ENCODE measurements at regions not wholly inside any gene's neighbourhood (a gene's known extent, or its start where the extent isn't known, plus 50 kb on each side); places are given as distances from the start of the nearest gene placed in this dataset.

DNA sequence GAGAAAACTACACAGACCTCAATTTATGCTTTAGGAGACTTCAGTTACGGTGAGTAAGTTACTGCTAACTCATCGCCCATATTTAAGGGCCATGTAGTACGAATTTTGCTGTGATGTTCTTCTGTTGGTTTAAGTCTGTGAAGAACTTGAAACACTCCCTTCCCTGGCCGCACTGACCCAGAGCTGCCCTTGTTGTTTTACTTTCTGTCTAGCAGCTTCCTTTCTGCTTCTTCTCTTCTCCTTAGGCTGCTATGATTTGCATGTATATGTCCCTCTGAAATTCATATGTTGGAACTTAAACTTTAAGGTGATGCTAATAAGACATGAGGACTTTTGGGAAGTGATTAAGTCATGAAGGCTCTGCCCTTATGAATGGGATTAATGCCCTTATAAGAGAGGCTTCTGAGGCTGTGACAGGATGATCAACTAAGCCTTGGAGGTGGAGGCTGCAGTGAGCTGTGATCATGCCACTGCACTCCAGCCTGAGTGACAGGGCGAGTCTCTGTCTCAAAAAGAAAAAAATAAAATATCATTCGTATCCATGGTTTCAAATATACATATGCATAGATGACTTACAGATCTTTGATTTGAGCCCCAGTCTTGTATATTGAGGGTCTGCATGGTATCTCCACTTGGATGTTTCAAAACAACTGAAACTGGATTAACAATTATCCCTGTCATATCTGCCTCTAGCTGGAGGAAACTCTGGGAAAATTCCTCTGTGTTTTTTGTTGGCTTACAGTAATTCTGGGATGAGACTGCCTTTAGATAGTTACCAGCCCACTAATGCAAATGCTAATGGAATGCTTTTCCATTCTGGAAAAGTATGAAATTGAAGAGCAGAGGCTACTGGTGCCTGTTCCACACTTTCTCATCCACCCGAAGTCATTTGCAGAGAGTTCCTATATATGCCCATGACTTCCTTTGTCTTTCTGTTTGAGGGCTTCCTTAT, 263.4 kb upstream of the ACTBL2 start:
- no peak for TF ChIP-seq YY1 (IDR thresholded peaks at IDR 0.05; ENCODE audit: insufficient read depth, insufficient read length)
- TF ChIP-seq SUZ12 (IDR thresholded peaks at IDR 0.05; ENCODE audit: extremely low read depth, insufficient read depth, insufficient read length): no peak
- no peak for TF ChIP-seq ZNF274 (IDR thresholded peaks at IDR 0.05; ENCODE audit: low read depth, low read length)
